Liver (tissue), 8 donors: ENCODE measurements at regions not wholly inside any gene's neighbourhood (a gene's known extent, or its start where the extent isn't known, plus 50 kb on each side); places are given as distances from the start of the nearest gene placed in this dataset.
"Not testable (repeated sequence)": the region's sequence is repeated elsewhere in the genome, so short reads cannot be mapped to it uniquely, and the experiment has no call there.

Experiments used
- DNase-seq: peaks from one replicate; pipeline ENCODE4 v3.0.0-alpha.2; 2017; ENCODE audit warnings: low spot score
- H3K27ac ChIP-seq, 2 donors: one replicate each; pipeline ENCODE4 v1.7.0; 2013; ENCODE audit warnings: inconsistent platforms in 2 of 2, low read length in 2 of 2, control low read depth in 1 of 2, low read depth in 1 of 2, mild to moderate bottlenecking in 1 of 2
- H3K27me3 ChIP-seq, 4 donors: one replicate each; pipeline versions ENCODE4 v1.6.1 to v1.7.0; 2013; ENCODE audit warnings: low read length in 3 of 4, inconsistent platforms in 1 of 4, mild to moderate bottlenecking in 1 of 4, moderate library complexity in 1 of 4; ENCODE audit not compliant: control insufficient read depth in 4 of 4, insufficient read depth in 4 of 4
- H3K36me3 ChIP-seq, 4 donors: one replicate each; pipeline versions ENCODE4 v1.6.1 to v1.7.0; 2013; ENCODE audit warnings: low read length in 3 of 4, mild to moderate bottlenecking in 3 of 4, low read depth in 1 of 4, moderate library complexity in 1 of 4; ENCODE audit not compliant: control insufficient read depth in 4 of 4, insufficient read depth in 3 of 4
- H3K4me1 ChIP-seq, 4 donors: one replicate each; pipeline versions ENCODE4 v1.6.1 to v1.7.0; 2013; ENCODE audit warnings: low read length in 3 of 4, mild to moderate bottlenecking in 3 of 4, moderate library complexity in 1 of 4; ENCODE audit not compliant: control insufficient read depth in 4 of 4, insufficient read depth in 4 of 4
- H3K4me3 ChIP-seq, 3 donors: one replicate each; pipeline versions ENCODE4 v1.6.1 to v1.7.0; 2013; ENCODE audit warnings: low read length in 3 of 3, control low read depth in 1 of 3, low read depth in 1 of 3, mild to moderate bottlenecking in 1 of 3
- H3K9ac ChIP-seq, 2 donors: one replicate each; pipeline ENCODE4 v1.7.0; 2013; ENCODE audit warnings: low read length in 2 of 2, mild to moderate bottlenecking in 2 of 2, moderate library complexity in 2 of 2, control low read depth in 1 of 2, low read depth in 1 of 2
- H3K9me3 ChIP-seq, 4 donors: one replicate each; pipeline versions ENCODE4 v1.6.1 to v1.7.0; 2013; ENCODE audit warnings: low read length in 3 of 4; ENCODE audit not compliant: control insufficient read depth in 4 of 4
- EGR1 ChIP-seq, 2 donors: IDR thresholded peaks; 2 replicates each; pipeline ENCODE4 v1.6.1; 2016 to 2018; ENCODE audit warnings: antibody characterized with exemption in 2 of 2, low read depth in 2 of 2
- FOXA1 ChIP-seq: IDR thresholded peaks from 2 replicates; pipeline ENCODE4 v1.6.1; 2016; ENCODE audit warnings: antibody characterized with exemption
- FOXA2 ChIP-seq: IDR thresholded peaks from 2 replicates; pipeline ENCODE4 v1.6.1; 2016; ENCODE audit warnings: antibody characterized with exemption
- GABPA ChIP-seq, 2 donors: IDR thresholded peaks in 1 of 2; conservative IDR thresholded peaks in 1 of 2; 2 replicates each; pipeline ENCODE4 v1.6.1; 2016; ENCODE audit warnings: antibody characterized with exemption in 2 of 2, mild to moderate bottlenecking in 1 of 2, moderate library complexity in 1 of 2
- HNF4A ChIP-seq, 2 donors: conservative IDR thresholded peaks; 2 replicates each; pipeline ENCODE4 v1.6.1; 2016; ENCODE audit warnings: antibody characterized with exemption in 2 of 2, mild to moderate bottlenecking in 2 of 2
- HNF4G ChIP-seq: IDR thresholded peaks from 2 replicates; pipeline ENCODE4 v1.6.1; 2016; ENCODE audit warnings: antibody characterized with exemption
- JUND ChIP-seq, 2 donors: IDR thresholded peaks; 2 replicates each; pipeline ENCODE4 v1.6.1; 2016; ENCODE audit warnings: antibody characterized with exemption in 2 of 2
- NR2F2 ChIP-seq: IDR thresholded peaks from 2 replicates; pipeline ENCODE4 v1.6.1; 2016; ENCODE audit warnings: antibody characterized with exemption
- RAD21 ChIP-seq, 2 donors: IDR thresholded peaks; 2 replicates each; pipeline ENCODE4 v1.6.1; 2016; ENCODE audit warnings: antibody characterized with exemption in 2 of 2, mild to moderate bottlenecking in 2 of 2
- RXRA ChIP-seq, 2 donors: IDR thresholded peaks; 2 replicates each; pipeline ENCODE4 v1.6.1; 2017 to 2018; ENCODE audit warnings: antibody characterized with exemption in 2 of 2, mild to moderate bottlenecking in 1 of 2
- TAF1 ChIP-seq: conservative IDR thresholded peaks from 2 replicates; pipeline ENCODE4 v1.6.1; 2016; ENCODE audit warnings: antibody characterized with exemption, mild to moderate bottlenecking
- YY1 ChIP-seq: IDR thresholded peaks from 2 replicates; pipeline ENCODE4 v1.6.1; 2016; ENCODE audit warnings: antibody characterized with exemption, mild to moderate bottlenecking
- WGBS: extraction: QIAGEN DNeasy Blood & Tissue Kit; methylation state at CpG from one replicate; pipeline ENCODE4 v1.1.7; 2013; 5-methylcytosine and 5-hydroxymethylcytosine counted together
- TF ChIP-seq, protein P1 (sequence below): IDR thresholded peaks from 2 replicates; pipeline ENCODE4 v1.6.1; 2016; ENCODE audit warnings: antibody characterized with exemption
- TF ChIP-seq, protein P2 (sequence below): IDR thresholded peaks from 2 replicates; pipeline ENCODE4 v1.6.1; 2016; ENCODE audit warnings: antibody characterized with exemption
- TF ChIP-seq, protein P3 (sequence below): IDR thresholded peaks from 2 replicates; pipeline ENCODE4 v1.6.1; 2016; ENCODE audit warnings: antibody characterized with exemption, mild to moderate bottlenecking
- TF ChIP-seq, protein P4 (sequence below): fragments of 150-350 bp; IDR thresholded peaks from 2 replicates; pipeline ENCODE4 v1.5.1; 2017; ENCODE audit warnings: improper control_type of control experiment, low read depth, low read length; ENCODE audit not compliant: missing input control
- TF ChIP-seq, protein P5 (sequence below): IDR thresholded peaks from 2 replicates; pipeline ENCODE4 v1.6.1; 2016; ENCODE audit warnings: antibody characterized with exemption
- donor health status: healthy.
- donor health status: healthy.
- donor health status: healthy.
- donor health status: healthy.
- donor health status: healthy.

DNA sequence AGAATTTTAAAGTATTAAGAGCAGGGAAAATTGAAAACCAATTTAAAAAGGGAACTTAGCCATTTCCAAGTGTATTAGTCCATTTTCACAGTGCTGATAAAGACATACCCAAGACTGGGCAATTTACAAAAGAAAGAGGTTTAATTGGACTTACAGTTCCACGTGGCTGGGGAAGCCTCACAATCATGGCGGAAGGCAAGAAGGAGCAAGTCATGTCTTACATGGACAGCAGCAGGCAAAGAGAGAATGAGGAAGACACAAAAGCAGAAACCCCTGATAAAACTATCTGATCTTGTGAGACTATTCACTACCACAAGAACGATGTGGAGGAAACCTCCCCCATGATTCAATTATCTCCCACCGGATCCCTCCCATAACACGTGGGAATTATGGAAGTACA is 178.8 kb downstream of the ERCC6L2 start:
- H3K4me3 ChIP-seq, H3K4me1 ChIP-seq, H3K36me3 ChIP-seq, H3K27ac ChIP-seq, H3K27me3 ChIP-seq, H3K9ac ChIP-seq, H3K9me3 ChIP-seq, DNase-seq: not testable (repeated sequence)
- 91% methylated on average over 5 of the region's 5 CpGs for WGBS

DNA sequence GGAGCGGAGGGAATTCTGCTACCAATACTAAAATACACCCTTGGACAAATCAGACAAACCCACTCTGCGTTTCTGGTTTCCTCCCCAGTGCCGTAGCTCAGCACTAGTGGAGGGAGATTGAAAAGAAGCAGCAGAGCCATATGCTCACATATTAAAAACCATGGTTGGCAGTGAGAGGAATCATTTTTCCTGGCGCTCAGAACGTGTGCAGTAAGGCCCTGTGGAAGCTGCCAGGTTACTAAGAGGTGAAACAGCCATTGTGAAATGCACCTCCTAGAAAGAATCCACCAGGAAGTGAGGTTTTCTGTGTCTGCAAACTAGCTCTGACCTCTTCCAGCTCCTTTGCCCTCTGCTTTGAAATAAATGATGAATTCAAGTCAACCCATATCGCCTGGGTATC is 177.2 kb downstream of the ERCC6L2 start:
- 62% methylated on average over 6 of the region's 6 CpGs for WGBS
- DNase-seq: no peak
- no peak overlapping the region for H3K9ac ChIP-seq
- peaks cover 9 to 24% (median 16%) of the 10 kb centered on the region in 4 donors for H3K4me1 ChIP-seq
- no peak overlapping the region for H3K4me3 ChIP-seq
- H3K9me3 ChIP-seq: no peaks in the 10 kb centered on the region
- no peaks in the 10 kb centered on the region for H3K36me3 ChIP-seq
- no peak overlapping the region for H3K27ac ChIP-seq
- H3K27me3 ChIP-seq: no peaks in the 10 kb centered on the region
- TF ChIP-seq RXRA (IDR thresholded peaks at IDR 0.05) (peak; percentile 24 to 35), TAF1 (no peak)

DNA sequence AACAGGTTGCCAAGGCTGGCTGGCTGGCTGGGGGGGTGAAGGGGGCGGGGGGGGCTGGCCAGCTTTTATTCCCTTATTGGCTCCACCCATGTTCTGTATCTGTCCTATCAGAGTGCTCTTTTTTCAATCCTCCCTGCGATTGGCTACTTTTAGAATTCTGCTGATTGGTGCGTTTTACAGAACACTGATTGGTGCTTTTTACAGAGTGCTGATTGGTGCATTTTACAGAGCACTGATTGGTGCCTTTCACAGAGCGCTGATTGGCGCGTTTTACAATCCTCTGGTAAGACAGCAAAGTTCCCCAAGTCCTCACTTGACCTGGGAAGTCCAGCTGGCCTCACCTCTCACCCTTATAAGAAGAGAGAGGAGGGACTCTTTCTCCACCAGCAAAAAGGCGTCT is 175.9 kb downstream of the ERCC6L2 start:
- Histone ChIP-seq H3K27ac (no peak overlapping the region), H3K9ac (no peak overlapping the region), H3K9me3 (no peaks in the 10 kb centered on the region), H3K4me1 (peaks cover 9 to 27% (median 18%) of the 10 kb centered on the region in 4 donors), H3K36me3 (no peaks in the 10 kb centered on the region), H3K27me3 (no peaks in the 10 kb centered on the region), H3K4me3 (no peak overlapping the region)
- DNase-seq: no peak
- 85% methylated on average over 7 of the region's 7 CpGs for WGBS
- TF ChIP-seq, protein P1, sequence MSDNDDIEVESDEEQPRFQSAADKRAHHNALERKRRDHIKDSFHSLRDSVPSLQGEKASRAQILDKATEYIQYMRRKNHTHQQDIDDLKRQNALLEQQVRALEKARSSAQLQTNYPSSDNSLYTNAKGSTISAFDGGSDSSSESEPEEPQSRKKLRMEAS: no peak
- TF ChIP-seq, protein P2, sequence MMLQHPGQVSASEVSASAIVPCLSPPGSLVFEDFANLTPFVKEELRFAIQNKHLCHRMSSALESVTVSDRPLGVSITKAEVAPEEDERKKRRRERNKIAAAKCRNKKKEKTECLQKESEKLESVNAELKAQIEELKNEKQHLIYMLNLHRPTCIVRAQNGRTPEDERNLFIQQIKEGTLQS: no peak

DNA sequence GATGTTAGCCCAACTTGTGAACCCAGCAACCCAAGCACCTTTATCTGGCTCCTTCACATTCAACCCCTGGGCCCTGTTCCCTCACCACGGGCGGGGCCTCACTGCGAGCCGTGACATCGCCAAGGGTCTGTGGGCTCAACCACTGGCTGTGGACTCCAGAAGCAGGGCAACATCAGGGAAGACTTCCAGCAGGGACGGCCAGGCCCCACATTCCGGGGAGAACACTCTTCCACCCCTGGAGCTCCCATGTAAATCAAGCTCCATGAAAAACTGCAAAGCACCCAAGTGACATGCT is 175.3 kb downstream of the ERCC6L2 start:
- DNase-seq: no peak
- Histone ChIP-seq H3K9ac (no peak overlapping the region), H3K36me3 (no peaks in the 10 kb centered on the region), H3K4me3 (no peak overlapping the region), H3K4me1 (peaks cover 9 to 27% (median 18%) of the 10 kb centered on the region in 4 donors), H3K27me3 (no peaks in the 10 kb centered on the region), H3K27ac (no peak overlapping the region), H3K9me3 (no peaks in the 10 kb centered on the region)
- 97% methylated on average over 7 of the region's 7 CpGs for WGBS
- TF ChIP-seq, protein P1: no peak
- no peak for TF ChIP-seq EGR1 (IDR thresholded peaks at IDR 0.05; ENCODE audit: low read depth in 2 of 2)
- TF ChIP-seq, protein P3, sequence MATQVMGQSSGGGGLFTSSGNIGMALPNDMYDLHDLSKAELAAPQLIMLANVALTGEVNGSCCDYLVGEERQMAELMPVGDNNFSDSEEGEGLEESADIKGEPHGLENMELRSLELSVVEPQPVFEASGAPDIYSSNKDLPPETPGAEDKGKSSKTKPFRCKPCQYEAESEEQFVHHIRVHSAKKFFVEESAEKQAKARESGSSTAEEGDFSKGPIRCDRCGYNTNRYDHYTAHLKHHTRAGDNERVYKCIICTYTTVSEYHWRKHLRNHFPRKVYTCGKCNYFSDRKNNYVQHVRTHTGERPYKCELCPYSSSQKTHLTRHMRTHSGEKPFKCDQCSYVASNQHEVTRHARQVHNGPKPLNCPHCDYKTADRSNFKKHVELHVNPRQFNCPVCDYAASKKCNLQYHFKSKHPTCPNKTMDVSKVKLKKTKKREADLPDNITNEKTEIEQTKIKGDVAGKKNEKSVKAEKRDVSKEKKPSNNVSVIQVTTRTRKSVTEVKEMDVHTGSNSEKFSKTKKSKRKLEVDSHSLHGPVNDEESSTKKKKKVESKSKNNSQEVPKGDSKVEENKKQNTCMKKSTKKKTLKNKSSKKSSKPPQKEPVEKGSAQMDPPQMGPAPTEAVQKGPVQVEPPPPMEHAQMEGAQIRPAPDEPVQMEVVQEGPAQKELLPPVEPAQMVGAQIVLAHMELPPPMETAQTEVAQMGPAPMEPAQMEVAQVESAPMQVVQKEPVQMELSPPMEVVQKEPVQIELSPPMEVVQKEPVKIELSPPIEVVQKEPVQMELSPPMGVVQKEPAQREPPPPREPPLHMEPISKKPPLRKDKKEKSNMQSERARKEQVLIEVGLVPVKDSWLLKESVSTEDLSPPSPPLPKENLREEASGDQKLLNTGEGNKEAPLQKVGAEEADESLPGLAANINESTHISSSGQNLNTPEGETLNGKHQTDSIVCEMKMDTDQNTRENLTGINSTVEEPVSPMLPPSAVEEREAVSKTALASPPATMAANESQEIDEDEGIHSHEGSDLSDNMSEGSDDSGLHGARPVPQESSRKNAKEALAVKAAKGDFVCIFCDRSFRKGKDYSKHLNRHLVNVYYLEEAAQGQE: no peak
- TF ChIP-seq JUND (IDR thresholded peaks at IDR 0.05): no peak
- TF ChIP-seq HNF4A (conservative IDR thresholded peaks at IDR 0.05): no peak
- no peak for TF ChIP-seq HNF4G
- no peak for TF ChIP-seq FOXA1
- TF ChIP-seq YY1: no peak
- TF ChIP-seq RAD21 (IDR thresholded peaks at IDR 0.05): no peak
- no peak for TF ChIP-seq FOXA2
- TF ChIP-seq, protein P2: no peak
- TF ChIP-seq NR2F2: no peak
- TF ChIP-seq GABPA (IDR thresholded peaks at IDR 0.05 in 1 of 2, conservative IDR thresholded peaks at IDR 0.05 in 1 of 2): no peak
- no peak for TF ChIP-seq TAF1
- TF ChIP-seq, protein P4, sequence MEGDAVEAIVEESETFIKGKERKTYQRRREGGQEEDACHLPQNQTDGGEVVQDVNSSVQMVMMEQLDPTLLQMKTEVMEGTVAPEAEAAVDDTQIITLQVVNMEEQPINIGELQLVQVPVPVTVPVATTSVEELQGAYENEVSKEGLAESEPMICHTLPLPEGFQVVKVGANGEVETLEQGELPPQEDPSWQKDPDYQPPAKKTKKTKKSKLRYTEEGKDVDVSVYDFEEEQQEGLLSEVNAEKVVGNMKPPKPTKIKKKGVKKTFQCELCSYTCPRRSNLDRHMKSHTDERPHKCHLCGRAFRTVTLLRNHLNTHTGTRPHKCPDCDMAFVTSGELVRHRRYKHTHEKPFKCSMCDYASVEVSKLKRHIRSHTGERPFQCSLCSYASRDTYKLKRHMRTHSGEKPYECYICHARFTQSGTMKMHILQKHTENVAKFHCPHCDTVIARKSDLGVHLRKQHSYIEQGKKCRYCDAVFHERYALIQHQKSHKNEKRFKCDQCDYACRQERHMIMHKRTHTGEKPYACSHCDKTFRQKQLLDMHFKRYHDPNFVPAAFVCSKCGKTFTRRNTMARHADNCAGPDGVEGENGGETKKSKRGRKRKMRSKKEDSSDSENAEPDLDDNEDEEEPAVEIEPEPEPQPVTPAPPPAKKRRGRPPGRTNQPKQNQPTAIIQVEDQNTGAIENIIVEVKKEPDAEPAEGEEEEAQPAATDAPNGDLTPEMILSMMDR: no peak
- no peak for TF ChIP-seq RXRA (IDR thresholded peaks at IDR 0.05)
- TF ChIP-seq, protein P5, sequence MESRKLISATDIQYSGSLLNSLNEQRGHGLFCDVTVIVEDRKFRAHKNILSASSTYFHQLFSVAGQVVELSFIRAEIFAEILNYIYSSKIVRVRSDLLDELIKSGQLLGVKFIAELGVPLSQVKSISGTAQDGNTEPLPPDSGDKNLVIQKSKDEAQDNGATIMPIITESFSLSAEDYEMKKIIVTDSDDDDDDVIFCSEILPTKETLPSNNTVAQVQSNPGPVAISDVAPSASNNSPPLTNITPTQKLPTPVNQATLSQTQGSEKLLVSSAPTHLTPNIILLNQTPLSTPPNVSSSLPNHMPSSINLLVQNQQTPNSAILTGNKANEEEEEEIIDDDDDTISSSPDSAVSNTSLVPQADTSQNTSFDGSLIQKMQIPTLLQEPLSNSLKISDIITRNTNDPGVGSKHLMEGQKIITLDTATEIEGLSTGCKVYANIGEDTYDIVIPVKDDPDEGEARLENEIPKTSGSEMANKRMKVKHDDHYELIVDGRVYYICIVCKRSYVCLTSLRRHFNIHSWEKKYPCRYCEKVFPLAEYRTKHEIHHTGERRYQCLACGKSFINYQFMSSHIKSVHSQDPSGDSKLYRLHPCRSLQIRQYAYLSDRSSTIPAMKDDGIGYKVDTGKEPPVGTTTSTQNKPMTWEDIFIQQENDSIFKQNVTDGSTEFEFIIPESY: no peak
